Adrenal gland (tissue), 5 donors: ENCODE measurements at regions not wholly inside any gene's neighbourhood (a gene's known extent, or its start where the extent isn't known, plus 50 kb on each side); places are given as distances from the start of the nearest gene placed in this dataset.

ENCODE experiments used
- CTCF ChIP-seq, 6 experiments: fragments of 450-650 bp in 4 of 6; fragments of 200-600 bp in 2 of 6; sonication (generic) in 1 of 6; IDR thresholded peaks; 1 replicate in 5 of 6; 2 replicates in 1 of 6; pipeline versions ENCODE4 v1.5.1 to v1.8.0; 2016 to 2021; ENCODE audit warnings: antibody characterized with exemption in 6 of 6, mild to moderate bottlenecking in 2 of 6, moderate library complexity in 1 of 6
- POLR2A ChIP-seq, 2 donors: fragments of 450-650 bp; IDR thresholded peaks; one replicate each; pipeline ENCODE4 v1.6.1; 2017; ENCODE audit warnings: antibody characterized with exemption in 2 of 2, mild to moderate bottlenecking in 2 of 2, moderate library complexity in 1 of 2
- donor health status: DM: no; HTN: no; CAD: no.

GRCh38 chr4:102441978-102442911 is 58.9 kb upstream of the NFKB1 start:
- TF ChIP-seq CTCF (IDR thresholded peaks at IDR 0.05) (no peak), POLR2A (IDR thresholded peaks at IDR 0.05) (no peak)
